ENCODE measurements at regions not wholly inside any gene's neighbourhood (a gene's known extent, or its start where the extent isn't known, plus 50 kb on each side); places are given as distances from the start of the nearest gene placed in this dataset.

GRCh38 chr1:188424176-188424575 is 1595.4 kb downstream of the PLA2G4A start:
- TF ChIP-seq NFE2L2 (conservative IDR thresholded peaks at IDR 0.05; ENCODE audit: low read length) (no peak), E2F6 (IDR thresholded peaks at IDR 0.05; ENCODE audit: borderline replicate concordance, low read depth) (no peak), CTCF (IDR thresholded peaks at IDR 0.05) (no peak), ESRRA (IDR thresholded peaks at IDR 0.05; ENCODE audit: borderline replicate concordance, low read length) (no peak), SMC3 (IDR thresholded peaks at IDR 0.05) (no peak), JUNB (IDR thresholded peaks at IDR 0.05) (no peak), RFX5 (IDR thresholded peaks at IDR 0.05) (no peak), HOXA7 (CRISPR knock-in tag; IDR thresholded peaks at IDR 0.05) (no peak), RAD21 (conservative IDR thresholded peaks at IDR 0.05 in 1 of 2, IDR thresholded peaks at IDR 0.05 in 1 of 2) (no peak), EP300 (IDR thresholded peaks at IDR 0.05) (no peak)

All from A549 (cell line).